Thymus (tissue), 11 donors: ENCODE measurements at regions not wholly inside any gene's neighbourhood (a gene's known extent, or its start where the extent isn't known, plus 50 kb on each side); places are given as distances from the start of the nearest gene placed in this dataset.

Experiments
- DNase-seq, 9 donors: peaks; one replicate each; pipeline ENCODE4 v3.0.0-alpha.2; 2013; ENCODE audit warnings: low spot score in 9 of 9, low read depth in 6 of 9, missing footprints in 1 of 9
- H3K27ac ChIP-seq, 2 donors: one replicate each; pipeline ENCODE4 v1.5.1; 2013; ENCODE audit warnings: control low read depth in 1 of 2, low read depth in 1 of 2, low read length in 1 of 2, mild to moderate bottlenecking in 1 of 2, moderate library complexity in 1 of 2
- H3K27me3 ChIP-seq, 2 donors: one replicate each; pipeline ENCODE4 v1.5.1; 2013; ENCODE audit warnings: low read length in 1 of 2; ENCODE audit not compliant: control insufficient read depth in 2 of 2, insufficient read depth in 1 of 2
- H3K36me3 ChIP-seq, 2 donors: one replicate each; pipeline ENCODE4 v1.5.1; 2013; ENCODE audit warnings: low read length in 1 of 2, mild to moderate bottlenecking in 1 of 2, moderate library complexity in 1 of 2; ENCODE audit not compliant: control insufficient read depth in 2 of 2, insufficient read depth in 2 of 2
- H3K4me1 ChIP-seq, 2 donors: one replicate each; pipeline ENCODE4 v1.5.1; 2013; ENCODE audit warnings: low read length in 2 of 2; ENCODE audit not compliant: control insufficient read depth in 2 of 2, insufficient read depth in 2 of 2
- H3K4me3 ChIP-seq, 2 donors: one replicate each; pipeline ENCODE4 v1.5.1; 2013; ENCODE audit warnings: low read length in 2 of 2, control low read depth in 1 of 2, mild to moderate bottlenecking in 1 of 2
- H3K9me3 ChIP-seq, 2 donors: one replicate each; pipeline ENCODE4 v1.5.1; 2013; ENCODE audit warnings: low read length in 1 of 2, mild to moderate bottlenecking in 1 of 2; ENCODE audit not compliant: control insufficient read depth in 2 of 2, insufficient read depth in 1 of 2
- WGBS: extraction: QIAGEN DNeasy Blood & Tissue Kit; methylation state at CpG from one replicate; pipeline ENCODE4 v1.1.7; 2013; 5-methylcytosine and 5-hydroxymethylcytosine counted together
- donor health status: healthy.

- H3K4me3 ChIP-seq = no peak overlapping the region
- peaks cover 0 to 4% of the 10 kb centered on the region in 2 donors for H3K4me1 ChIP-seq
- no peak for DNase-seq
- no peak overlapping the region for H3K27ac ChIP-seq
- peaks cover 0 to 38% of the 10 kb centered on the region in 2 donors for H3K27me3 ChIP-seq
- H3K36me3 ChIP-seq = no peaks in the 10 kb centered on the region
- 93% methylated on average over 7 of the region's 7 CpGs for WGBS
- H3K9me3 ChIP-seq = no peaks in the 10 kb centered on the region
Observed at GRCh38 chr7:128157906-128158305, 83.2 kb upstream of the LEP start.

- no peak overlapping the region for H3K27ac ChIP-seq
- 97% methylated on average over 3 of the region's 3 CpGs for WGBS
- peaks cover 0 to 43% of the 10 kb centered on the region in 2 donors for H3K27me3 ChIP-seq
- H3K9me3 ChIP-seq = no peaks in the 10 kb centered on the region
- H3K36me3 ChIP-seq = no peaks in the 10 kb centered on the region
- H3K4me3 ChIP-seq = no peak overlapping the region
- DNase-seq = no peak
- H3K4me1 ChIP-seq = peaks cover 0 to 4% of the 10 kb centered on the region in 2 donors
Observed at GRCh38 chr7:128158370-128158769, 82.7 kb upstream of the LEP start.

GRCh38 chr7:128160296-128160695 is 80.8 kb upstream of the LEP start:
- Histone ChIP-seq H3K4me3 (no peak overlapping the region), H3K27ac (no peak overlapping the region), H3K4me1 (no peaks in the 10 kb centered on the region), H3K9me3 (no peaks in the 10 kb centered on the region), H3K36me3 (no peaks in the 10 kb centered on the region), H3K27me3 (peaks cover 11 to 58% of the 10 kb centered on the region in 2 donors)
- WGBS = 84% methylated on average over 6 of the region's 6 CpGs
- DNase-seq = no peak

- Histone ChIP-seq H3K36me3 (no peaks in the 10 kb centered on the region), H3K4me3 (no peak overlapping the region), H3K27me3 (peaks cover 24 to 71% of the 10 kb centered on the region in 2 donors), H3K9me3 (peaks cover 0 to 2% of the 10 kb centered on the region in 2 donors), H3K27ac (no peak overlapping the region), H3K4me1 (no peaks in the 10 kb centered on the region)
- 96% methylated on average over 7 of the region's 7 CpGs for WGBS
- no peak for DNase-seq
Observed at GRCh38 chr7:128161466-128162125, 79.5 kb upstream of the LEP start.

- H3K27ac ChIP-seq = no peak overlapping the region
- no peaks in the 10 kb centered on the region for H3K36me3 ChIP-seq
- H3K4me3 ChIP-seq = no peak overlapping the region
- DNase-seq = no peak
- peaks cover 0 to 4% of the 10 kb centered on the region in 2 donors for H3K4me1 ChIP-seq
- H3K9me3 ChIP-seq = peaks cover 0 to 2% of the 10 kb centered on the region in 2 donors
- 86% methylated on average over 2 of the region's 2 CpGs for WGBS
- H3K27me3 ChIP-seq = peaks cover 34 to 81% of the 10 kb centered on the region in 2 donors
Observed at GRCh38 chr7:128162666-128163065, 78.4 kb upstream of the LEP start.

GRCh38 chr7:128163473-128163872 is 77.6 kb upstream of the LEP start:
- 100% methylated on average over 2 of the region's 2 CpGs for WGBS
- peaks cover 0 to 2% of the 10 kb centered on the region in 2 donors for H3K9me3 ChIP-seq
- no peak for DNase-seq
- peaks cover 0 to 11% of the 10 kb centered on the region in 2 donors for H3K4me1 ChIP-seq
- no peaks in the 10 kb centered on the region for H3K36me3 ChIP-seq
- H3K27me3 ChIP-seq = peaks cover 42 to 83% of the 10 kb centered on the region in 2 donors
- no peak overlapping the region for H3K27ac ChIP-seq
- H3K4me3 ChIP-seq = no peak overlapping the region

GRCh38 chr7:128164061-128164954 is 76.8 kb upstream of the LEP start:
- Histone ChIP-seq H3K27ac (no peak overlapping the region), H3K27me3 (peaks cover 51 to 87% of the 10 kb centered on the region in 2 donors), H3K4me1 (peaks cover 0 to 12% of the 10 kb centered on the region in 2 donors), H3K9me3 (peaks cover 0 to 2% of the 10 kb centered on the region in 2 donors), H3K4me3 (no peak overlapping the region), H3K36me3 (no peaks in the 10 kb centered on the region)
- DNase-seq = no peak
- WGBS = 87% methylated on average over 6 of the region's 6 CpGs

GRCh38 chr7:128164955-128165670 is 76.0 kb upstream of the LEP start:
- no peak for DNase-seq
- H3K4me3 ChIP-seq = no peak overlapping the region
- no peak overlapping the region for H3K27ac ChIP-seq
- 91% methylated on average over 6 of the region's 6 CpGs for WGBS
- peaks cover 55 to 89% of the 10 kb centered on the region in 2 donors for H3K27me3 ChIP-seq
- peaks cover 0 to 2% of the 10 kb centered on the region in 2 donors for H3K9me3 ChIP-seq
- H3K4me1 ChIP-seq = peaks cover 0 to 12% of the 10 kb centered on the region in 2 donors
- no peaks in the 10 kb centered on the region for H3K36me3 ChIP-seq
